ENCODE measurements at regions not wholly inside any gene's neighbourhood (a gene's known extent, or its start where the extent isn't known, plus 50 kb on each side); places are given as distances from the start of the nearest gene placed in this dataset.

- no peak for DNase-seq (ENCODE audit: low read depth in 2 of 2)
Measured at GRCh38 chr1:61627365-61627764, 97.6 kb downstream of the TM2D1 start.

GRCh38 chr1:61626816-61627215 is 98.1 kb downstream of the TM2D1 start:
- DNase-seq (ENCODE audit: low read depth in 2 of 2) = no peak

- DNase-seq (ENCODE audit: low read depth in 2 of 2) = no peak
Measured at GRCh38 chr1:61623852-61624251, 101.1 kb downstream of the TM2D1 start.

- no peak for DNase-seq (ENCODE audit: low read depth in 2 of 2)
Measured at GRCh38 chr1:61620536-61620935, 104.4 kb downstream of the TM2D1 start.

GRCh38 chr1:61618755-61619154 is 106.2 kb downstream of the TM2D1 start:
- DNase-seq (ENCODE audit: low read depth in 2 of 2) = no peak

GRCh38 chr1:61618193-61618592 is 106.7 kb downstream of the TM2D1 start:
- no peak for DNase-seq (ENCODE audit: low read depth in 2 of 2)

- no peak for DNase-seq (ENCODE audit: low read depth in 2 of 2)
Measured at GRCh38 chr1:61616830-61617229, 108.1 kb downstream of the TM2D1 start.

- DNase-seq (ENCODE audit: low read depth in 2 of 2) = no peak
Measured at GRCh38 chr1:61612602-61613001, 112.3 kb downstream of the TM2D1 start.

- DNase-seq (ENCODE audit: low read depth in 2 of 2) = no peak
Measured at GRCh38 chr1:61609040-61609439, 115.9 kb downstream of the TM2D1 start.

GRCh38 chr1:61607448-61607847 is 117.5 kb downstream of the TM2D1 start:
- DNase-seq (ENCODE audit: low read depth in 2 of 2) = no peak

- no peak for DNase-seq (ENCODE audit: low read depth in 2 of 2)
Measured at GRCh38 chr1:61606448-61607312, 118.3 kb downstream of the TM2D1 start.

GRCh38 chr1:61605607-61606321 is 119.2 kb downstream of the TM2D1 start:
- DNase-seq (ENCODE audit: low read depth in 2 of 2) = no peak

GRCh38 chr1:61604684-61605083 is 120.3 kb downstream of the TM2D1 start:
- no peak for DNase-seq (ENCODE audit: low read depth in 2 of 2)

- DNase-seq (ENCODE audit: low read depth in 2 of 2) = no peak
Measured at GRCh38 chr1:61604261-61604660, 120.7 kb downstream of the TM2D1 start.

GRCh38 chr1:61602663-61603062 is 122.3 kb downstream of the TM2D1 start:
- no peak for DNase-seq (ENCODE audit: low read depth in 2 of 2)

GRCh38 chr1:61597601-61598000 is 127.3 kb downstream of the TM2D1 start:
- no peak for DNase-seq (ENCODE audit: low read depth in 2 of 2)

GRCh38 chr1:61593331-61593730 is 131.6 kb downstream of the TM2D1 start:
- no peak for DNase-seq (ENCODE audit: low read depth in 2 of 2)

- DNase-seq (ENCODE audit: low read depth in 2 of 2) = no peak
Measured at GRCh38 chr1:61591351-61591750, 133.6 kb downstream of the TM2D1 start.

- DNase-seq (ENCODE audit: low read depth in 2 of 2) = peak in 1 of 2 donors; percentile 20
Measured at GRCh38 chr1:61588736-61589672, 135.9 kb downstream of the TM2D1 start.

- no peak for DNase-seq (ENCODE audit: low read depth in 2 of 2)
Measured at GRCh38 chr1:61585714-61586113, 139.2 kb downstream of the TM2D1 start.

GRCh38 chr1:61583703-61584102 is 141.2 kb downstream of the TM2D1 start:
- no peak for DNase-seq (ENCODE audit: low read depth in 2 of 2)

- DNase-seq (ENCODE audit: low read depth in 2 of 2) = no peak
Measured at GRCh38 chr1:61581251-61581650, 143.7 kb downstream of the TM2D1 start.

Data from stimulated activated CD8-positive, alpha-beta memory T cell treated with anti-CD3 and anti-CD28 coated beads, Interleukin-15, amount 100 ng/mL, for 4 hours (primary cell).